ENCODE measurements at regions not wholly inside any gene's neighbourhood (a gene's known extent, or its start where the extent isn't known, plus 50 kb on each side); places are given as distances from the start of the nearest gene placed in this dataset.

DNA sequence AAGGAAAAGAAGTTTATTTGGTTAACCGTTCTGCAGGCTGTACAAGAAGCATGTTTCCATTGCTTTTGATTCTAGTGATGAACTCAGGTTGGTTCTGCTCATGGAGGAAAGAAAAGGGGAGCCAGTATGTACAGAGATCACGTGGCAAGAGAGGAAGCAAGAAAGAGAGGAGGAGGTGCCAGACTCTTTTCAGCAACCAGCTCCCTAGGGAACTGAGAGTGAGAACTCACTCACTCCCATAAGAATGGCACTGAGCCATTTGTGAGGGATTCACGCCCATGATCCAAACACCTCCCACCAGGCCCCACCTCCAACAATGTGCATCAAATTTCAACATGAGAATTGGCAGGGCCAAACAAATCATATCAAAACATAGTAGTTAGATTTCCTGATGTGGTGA lies 649.1 kb downstream of the EPM2A start:
- no peaks in the 10 kb centered on the region for H3K9me3 Mint-ChIP-seq (ENCODE audit: unreplicated experiment)
- no TSS peak for BruUV-seq (replicated peaks)
- CTCF ChIA-PET = no interaction called here
- Histone ChIP-seq H3K9me3 (no peaks in the 10 kb centered on the region), H3K4me1 (no peaks in the 10 kb centered on the region), H3K27me3 (replicated peaks; ENCODE audit: control insufficient read depth, insufficient read depth, low read length) (no peaks in the 10 kb centered on the region), H3K4me3 (ENCODE audit: low read depth, low read length) (no peak overlapping the region), H3K36me3 (ENCODE audit: control insufficient read depth, insufficient read depth, low read length) (no peaks in the 10 kb centered on the region)
- H3K4me1 Mint-ChIP-seq (ENCODE audit: low read depth, unreplicated experiment) = no peaks in the 10 kb centered on the region
- POLR2A ChIA-PET = no interaction called here
- H3K27ac Mint-ChIP-seq (ENCODE audit: unreplicated experiment) = no peak overlapping the region
- intact Hi-C loops (cut with micrococcal nuclease; ENCODE audit: unreplicated experiment) = no loop called here
- no peak for TF ChIP-seq CTCF (IDR thresholded peaks at IDR 0.05; ENCODE audit: insufficient read depth in 1 of 2, low read depth in 1 of 2, low read length in 1 of 2, severe bottlenecking in 1 of 2, unreplicated experiment in 1 of 2)
- no peak overlapping the region for H3K4me3 Mint-ChIP-seq (ENCODE audit: unreplicated experiment)
- H3K36me3 Mint-ChIP-seq (ENCODE audit: insufficient read depth, unreplicated experiment) = no peaks in the 10 kb centered on the region
- DNase-seq = no peak
- peaks cover 8% of the 10 kb centered on the region for H3K27me3 Mint-ChIP-seq (ENCODE audit: insufficient read depth, unreplicated experiment)

GRCh38 chr6:145087034-145087433 lies 648.3 kb downstream of the EPM2A start:
- intact Hi-C loops (cut with micrococcal nuclease; ENCODE audit: unreplicated experiment) = no loop called here
- DNase-seq = no peak
- Histone ChIP-seq H3K36me3 (ENCODE audit: control insufficient read depth, insufficient read depth, low read length) (no peaks in the 10 kb centered on the region), H3K4me1 (no peaks in the 10 kb centered on the region), H3K9me3 (no peaks in the 10 kb centered on the region), H3K27me3 (replicated peaks; ENCODE audit: control insufficient read depth, insufficient read depth, low read length) (no peaks in the 10 kb centered on the region), H3K4me3 (ENCODE audit: low read depth, low read length) (no peak overlapping the region)
- Mint-ChIP-seq H3K9me3 (ENCODE audit: unreplicated experiment) (no peaks in the 10 kb centered on the region), H3K4me1 (ENCODE audit: low read depth, unreplicated experiment) (no peaks in the 10 kb centered on the region), H3K36me3 (ENCODE audit: insufficient read depth, unreplicated experiment) (no peaks in the 10 kb centered on the region), H3K4me3 (ENCODE audit: unreplicated experiment) (no peak overlapping the region), H3K27ac (ENCODE audit: unreplicated experiment) (no peak overlapping the region), H3K27me3 (ENCODE audit: insufficient read depth, unreplicated experiment) (peaks cover 8% of the 10 kb centered on the region)
- POLR2A ChIA-PET = no interaction called here
- CTCF ChIA-PET = no interaction called here
- no peak for TF ChIP-seq CTCF (IDR thresholded peaks at IDR 0.05; ENCODE audit: insufficient read depth in 1 of 2, low read depth in 1 of 2, low read length in 1 of 2, severe bottlenecking in 1 of 2, unreplicated experiment in 1 of 2)
- BruUV-seq (replicated peaks) = no TSS peak

GRCh38 chr6:145090801-145091585 lies 644.3 kb downstream of the EPM2A start:
- no peaks in the 10 kb centered on the region for H3K9me3 Mint-ChIP-seq (ENCODE audit: unreplicated experiment)
- POLR2A ChIA-PET = no interaction called here
- Histone ChIP-seq H3K4me1 (no peaks in the 10 kb centered on the region), H3K27me3 (replicated peaks; ENCODE audit: control insufficient read depth, insufficient read depth, low read length) (no peaks in the 10 kb centered on the region), H3K4me3 (ENCODE audit: low read depth, low read length) (no peak overlapping the region), H3K9me3 (no peaks in the 10 kb centered on the region), H3K36me3 (ENCODE audit: control insufficient read depth, insufficient read depth, low read length) (no peaks in the 10 kb centered on the region)
- peaks cover 1% of the 10 kb centered on the region for H3K27me3 Mint-ChIP-seq (ENCODE audit: insufficient read depth, unreplicated experiment)
- CTCF ChIA-PET = no interaction called here
- no peaks in the 10 kb centered on the region for H3K36me3 Mint-ChIP-seq (ENCODE audit: insufficient read depth, unreplicated experiment)
- intact Hi-C loops (cut with micrococcal nuclease; ENCODE audit: unreplicated experiment) = no loop called here
- H3K4me3 Mint-ChIP-seq (ENCODE audit: unreplicated experiment) = no peak overlapping the region
- no peak for DNase-seq
- no peak for TF ChIP-seq CTCF (IDR thresholded peaks at IDR 0.05; ENCODE audit: insufficient read depth in 1 of 2, low read depth in 1 of 2, low read length in 1 of 2, severe bottlenecking in 1 of 2, unreplicated experiment in 1 of 2)
- BruUV-seq (replicated peaks) = no TSS peak
- no peak overlapping the region for H3K27ac Mint-ChIP-seq (ENCODE audit: unreplicated experiment)
- H3K4me1 Mint-ChIP-seq (ENCODE audit: low read depth, unreplicated experiment) = no peaks in the 10 kb centered on the region
